ENCODE measurements at regions not wholly inside any gene's neighbourhood (a gene's known extent, or its start where the extent isn't known, plus 50 kb on each side); places are given as distances from the start of the nearest gene placed in this dataset.

GRCh38 chr15:95096651-95097050, 865.3 kb downstream of the MCTP2 start:
- Histone ChIP-seq H3K27me3 (ENCODE audit: insufficient read depth, insufficient read length) (no peaks in the 10 kb centered on the region), H3K9ac (ENCODE audit: insufficient read length, low read depth) (no peak overlapping the region), H3K9me3 (ENCODE audit: insufficient read depth, low read length) (no peaks in the 10 kb centered on the region), H3K36me3 (ENCODE audit: insufficient read depth, insufficient read length, low read length) (no peaks in the 10 kb centered on the region), H3K4me3 (ENCODE audit: insufficient read length, low read depth) (no peak overlapping the region), H3K4me1 (ENCODE audit: insufficient read depth, insufficient read length) (no peaks in the 10 kb centered on the region)
- no peak for DNase-seq (ENCODE audit: low read depth, low spot score)
- TF ChIP-seq YY1 (IDR thresholded peaks at IDR 0.05; ENCODE audit: insufficient read depth, insufficient read length): no peak
- TF ChIP-seq SUZ12 (IDR thresholded peaks at IDR 0.05; ENCODE audit: extremely low read depth, insufficient read depth, insufficient read length): no peak
- no peak for TF ChIP-seq ZNF274 (IDR thresholded peaks at IDR 0.05; ENCODE audit: low read depth, low read length)

- TF ChIP-seq YY1 (IDR thresholded peaks at IDR 0.05; ENCODE audit: insufficient read depth, insufficient read length): no peak
- no peak for TF ChIP-seq ZNF274 (IDR thresholded peaks at IDR 0.05; ENCODE audit: low read depth, low read length)
- no peak for TF ChIP-seq SUZ12 (IDR thresholded peaks at IDR 0.05; ENCODE audit: extremely low read depth, insufficient read depth, insufficient read length)
- Histone ChIP-seq H3K9ac (ENCODE audit: insufficient read length, low read depth) (no peak overlapping the region), H3K36me3 (ENCODE audit: insufficient read depth, insufficient read length, low read length) (no peaks in the 10 kb centered on the region), H3K27me3 (ENCODE audit: insufficient read depth, insufficient read length) (no peaks in the 10 kb centered on the region), H3K4me3 (ENCODE audit: insufficient read length, low read depth) (no peak overlapping the region), H3K4me1 (ENCODE audit: insufficient read depth, insufficient read length) (no peaks in the 10 kb centered on the region), H3K9me3 (ENCODE audit: insufficient read depth, low read length) (no peaks in the 10 kb centered on the region)
- no peak for DNase-seq (ENCODE audit: low read depth, low spot score)
These were observed 866.0 kb downstream of the MCTP2 start for GRCh38 chr15:95097361-95097760.

- no peaks in the 10 kb centered on the region for H3K9me3 ChIP-seq (ENCODE audit: insufficient read depth, low read length)
- TF ChIP-seq ZNF274 (IDR thresholded peaks at IDR 0.05; ENCODE audit: low read depth, low read length): no peak
- no peak for TF ChIP-seq YY1 (IDR thresholded peaks at IDR 0.05; ENCODE audit: insufficient read depth, insufficient read length)
- TF ChIP-seq SUZ12 (IDR thresholded peaks at IDR 0.05; ENCODE audit: extremely low read depth, insufficient read depth, insufficient read length): no peak
- no peak overlapping the region for H3K9ac ChIP-seq (ENCODE audit: insufficient read length, low read depth)
- no peak for DNase-seq (ENCODE audit: low read depth, low spot score)
- H3K27me3 ChIP-seq (ENCODE audit: insufficient read depth, insufficient read length): no peaks in the 10 kb centered on the region
- H3K4me3 ChIP-seq (ENCODE audit: insufficient read length, low read depth): no peak overlapping the region
- no peaks in the 10 kb centered on the region for H3K4me1 ChIP-seq (ENCODE audit: insufficient read depth, insufficient read length)
- no peaks in the 10 kb centered on the region for H3K36me3 ChIP-seq (ENCODE audit: insufficient read depth, insufficient read length, low read length)
These were observed 873.9 kb downstream of the MCTP2 start for GRCh38 chr15:95105229-95105628.

DNA sequence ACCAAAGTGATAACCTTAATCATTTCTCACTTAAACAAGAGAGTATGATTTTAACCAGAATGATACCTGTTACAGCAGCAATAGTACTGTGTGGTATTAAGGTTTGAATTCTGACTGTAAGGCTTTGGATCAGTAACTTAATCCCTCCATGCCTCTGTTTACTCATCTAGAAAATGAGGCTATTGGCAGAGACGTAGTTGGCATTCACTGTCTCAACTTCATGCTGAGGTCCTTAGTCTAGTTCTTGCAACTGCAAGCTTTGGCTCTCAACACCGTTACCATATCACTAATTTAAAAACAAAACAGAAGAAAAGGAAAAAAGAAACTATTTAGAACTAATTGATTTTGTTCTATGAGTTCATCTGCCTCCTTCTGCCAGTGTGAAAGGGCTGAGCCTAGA, 875.4 kb downstream of the MCTP2 start:
- Histone ChIP-seq H3K4me1 (ENCODE audit: insufficient read depth, insufficient read length) (no peaks in the 10 kb centered on the region), H3K9me3 (ENCODE audit: insufficient read depth, low read length) (no peaks in the 10 kb centered on the region), H3K36me3 (ENCODE audit: insufficient read depth, insufficient read length, low read length) (no peaks in the 10 kb centered on the region), H3K9ac (ENCODE audit: insufficient read length, low read depth) (no peak overlapping the region), H3K4me3 (ENCODE audit: insufficient read length, low read depth) (no peak overlapping the region), H3K27me3 (ENCODE audit: insufficient read depth, insufficient read length) (no peaks in the 10 kb centered on the region)
- TF ChIP-seq YY1 (IDR thresholded peaks at IDR 0.05; ENCODE audit: insufficient read depth, insufficient read length): no peak
- TF ChIP-seq SUZ12 (IDR thresholded peaks at IDR 0.05; ENCODE audit: extremely low read depth, insufficient read depth, insufficient read length): no peak
- TF ChIP-seq ZNF274 (IDR thresholded peaks at IDR 0.05; ENCODE audit: low read depth, low read length): no peak
- no peak for DNase-seq (ENCODE audit: low read depth, low spot score)

DNA sequence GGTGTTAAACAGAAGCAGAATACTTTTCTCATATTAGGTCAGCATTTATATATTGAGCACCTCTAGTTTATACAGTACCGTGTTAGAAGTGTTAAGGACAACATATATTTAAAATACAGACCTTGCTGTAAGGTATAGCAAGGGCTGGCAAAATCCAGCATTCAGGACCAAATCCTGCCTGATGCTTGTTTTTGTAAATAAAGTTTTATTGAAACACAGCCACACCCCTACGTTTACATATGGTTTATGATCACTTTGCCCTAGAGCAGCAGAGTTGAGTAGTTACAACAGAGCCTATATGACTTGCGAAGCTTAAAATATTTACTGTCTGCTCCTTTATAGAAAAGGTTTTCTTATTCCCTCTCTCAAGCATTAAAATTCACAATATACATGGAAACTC, 877.3 kb downstream of the MCTP2 start:
- Histone ChIP-seq H3K9ac (ENCODE audit: insufficient read length, low read depth) (no peak overlapping the region), H3K9me3 (ENCODE audit: insufficient read depth, low read length) (no peaks in the 10 kb centered on the region), H3K36me3 (ENCODE audit: insufficient read depth, insufficient read length, low read length) (no peaks in the 10 kb centered on the region), H3K4me3 (ENCODE audit: insufficient read length, low read depth) (no peak overlapping the region), H3K4me1 (ENCODE audit: insufficient read depth, insufficient read length) (no peaks in the 10 kb centered on the region), H3K27me3 (ENCODE audit: insufficient read depth, insufficient read length) (no peaks in the 10 kb centered on the region)
- DNase-seq (ENCODE audit: low read depth, low spot score): no peak
- TF ChIP-seq YY1 (IDR thresholded peaks at IDR 0.05; ENCODE audit: insufficient read depth, insufficient read length) (no peak), SUZ12 (IDR thresholded peaks at IDR 0.05; ENCODE audit: extremely low read depth, insufficient read depth, insufficient read length) (no peak), ZNF274 (IDR thresholded peaks at IDR 0.05; ENCODE audit: low read depth, low read length) (no peak)

DNA sequence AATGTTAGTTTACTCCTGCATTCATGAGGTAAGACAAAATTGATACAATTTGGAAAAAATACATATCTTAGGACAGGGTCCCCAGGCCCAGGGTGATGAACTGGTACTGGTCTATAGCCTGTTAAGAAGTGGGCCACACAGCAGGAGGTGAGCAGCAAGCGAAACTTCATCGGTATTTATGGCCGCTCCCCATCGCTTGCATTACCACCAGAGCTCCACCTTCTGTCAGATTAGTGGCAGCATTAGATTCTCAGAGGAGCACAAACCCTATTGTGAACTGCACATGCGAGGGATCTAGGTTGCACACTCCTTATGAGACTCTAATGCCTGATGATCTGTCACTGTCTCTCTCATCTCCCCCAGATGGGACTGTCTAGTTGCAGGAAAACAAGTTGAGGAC, 880.6 kb downstream of the MCTP2 start:
- Histone ChIP-seq H3K4me3 (ENCODE audit: insufficient read length, low read depth) (no peak overlapping the region), H3K9ac (ENCODE audit: insufficient read length, low read depth) (no peak overlapping the region), H3K36me3 (ENCODE audit: insufficient read depth, insufficient read length, low read length) (no peaks in the 10 kb centered on the region), H3K9me3 (ENCODE audit: insufficient read depth, low read length) (no peaks in the 10 kb centered on the region), H3K4me1 (ENCODE audit: insufficient read depth, insufficient read length) (no peaks in the 10 kb centered on the region), H3K27me3 (ENCODE audit: insufficient read depth, insufficient read length) (no peaks in the 10 kb centered on the region)
- TF ChIP-seq YY1 (IDR thresholded peaks at IDR 0.05; ENCODE audit: insufficient read depth, insufficient read length): no peak
- TF ChIP-seq ZNF274 (IDR thresholded peaks at IDR 0.05; ENCODE audit: low read depth, low read length): no peak
- no peak for TF ChIP-seq SUZ12 (IDR thresholded peaks at IDR 0.05; ENCODE audit: extremely low read depth, insufficient read depth, insufficient read length)
- no peak for DNase-seq (ENCODE audit: low read depth, low spot score)

- Histone ChIP-seq H3K36me3 (ENCODE audit: insufficient read depth, insufficient read length, low read length) (no peaks in the 10 kb centered on the region), H3K4me3 (ENCODE audit: insufficient read length, low read depth) (no peak overlapping the region), H3K27me3 (ENCODE audit: insufficient read depth, insufficient read length) (no peaks in the 10 kb centered on the region), H3K9me3 (ENCODE audit: insufficient read depth, low read length) (no peaks in the 10 kb centered on the region), H3K4me1 (ENCODE audit: insufficient read depth, insufficient read length) (no peaks in the 10 kb centered on the region), H3K9ac (ENCODE audit: insufficient read length, low read depth) (no peak overlapping the region)
- no peak for DNase-seq (ENCODE audit: low read depth, low spot score)
- no peak for TF ChIP-seq SUZ12 (IDR thresholded peaks at IDR 0.05; ENCODE audit: extremely low read depth, insufficient read depth, insufficient read length)
- TF ChIP-seq YY1 (IDR thresholded peaks at IDR 0.05; ENCODE audit: insufficient read depth, insufficient read length): no peak
- TF ChIP-seq ZNF274 (IDR thresholded peaks at IDR 0.05; ENCODE audit: low read depth, low read length): no peak
These were observed 881.7 kb downstream of the MCTP2 start for GRCh38 chr15:95113041-95113440.
